MM.1S (cell line): ENCODE measurements at regions not wholly inside any gene's neighbourhood (a gene's known extent, or its start where the extent isn't known, plus 50 kb on each side); places are given as distances from the start of the nearest gene placed in this dataset.

Source experiments
- DNase-seq: peaks from one replicate; pipeline ENCODE4 v3.0.0-alpha.2; 2015
- H2AFZ ChIP-seq: fragments of 300-600 bp; sonication (generic); 2 replicates; pipeline ENCODE4 v1.6.0; 2016; ENCODE audit warnings: antibody characterized with exemption, low read length
- H3F3A ChIP-seq: fragments of 300-600 bp; sonication (generic); 2 replicates; pipeline ENCODE4 v1.6.1; 2016; ENCODE audit warnings: mild to moderate bottlenecking, antibody characterized with exemption, low read length, moderate library complexity, mixed read lengths; ENCODE audit not compliant: insufficient read depth
- H3K27ac ChIP-seq: fragments of 300-600 bp; sonication (generic); 2 replicates; pipeline ENCODE4 v1.5.1; 2016; ENCODE audit warnings: mild to moderate bottlenecking, low read length
- H3K27me3 ChIP-seq: fragments of 300-600 bp; sonication (generic); replicated peaks from 2 replicates; pipeline ENCODE4 v1.6.0; 2016; ENCODE audit warnings: low read length; ENCODE audit not compliant: insufficient read depth
- H3K36me3 ChIP-seq: fragments of 300-600 bp; sonication (generic); replicated peaks from 2 replicates; pipeline ENCODE4 v1.6.1; 2016; ENCODE audit warnings: mild to moderate bottlenecking, low read length, mixed read lengths; ENCODE audit not compliant: insufficient read depth
- H3K4me1 ChIP-seq: fragments of 300-600 bp; sonication (generic); 2 replicates; pipeline ENCODE4 v1.6.1; 2016; ENCODE audit warnings: low read length, mixed read lengths
- H3K4me2 ChIP-seq: fragments of 300-600 bp; sonication (generic); 2 replicates; pipeline ENCODE4 v1.6.0; 2016; ENCODE audit warnings: low read depth, low read length
- H3K4me3 ChIP-seq: fragments of 300-600 bp; sonication (generic); 2 replicates; pipeline ENCODE4 v1.5.1; 2016; ENCODE audit warnings: low read length, mixed read lengths
- H3K79me2 ChIP-seq: fragments of 300-600 bp; sonication (generic); 2 replicates; pipeline ENCODE4 v1.6.1; 2016; ENCODE audit warnings: mixed run types, low read length, mixed read lengths
- H3K9ac ChIP-seq: fragments of 300-600 bp; sonication (generic); 2 replicates; pipeline ENCODE4 v1.6.1; 2016; ENCODE audit warnings: low read length, mixed read lengths
- H3K9me2 ChIP-seq: fragments of 300-600 bp; sonication (generic); replicated peaks from 2 replicates; pipeline ENCODE4 v1.6.1; 2016; ENCODE audit warnings: mild to moderate bottlenecking, low read length, mixed read lengths; ENCODE audit not compliant: insufficient read depth
- H3K9me3 ChIP-seq: fragments of 300-600 bp; sonication (generic); replicated peaks from 2 replicates; pipeline ENCODE4 v1.6.1; 2016; ENCODE audit warnings: mild to moderate bottlenecking, low read length, mixed read lengths; ENCODE audit not compliant: insufficient read depth
- H4K20me1 ChIP-seq: fragments of 300-600 bp; sonication (generic); 2 replicates; pipeline ENCODE4 v1.6.1; 2016; ENCODE audit warnings: mild to moderate bottlenecking, low read length, moderate library complexity, mixed read lengths; ENCODE audit not compliant: insufficient read depth
- EZH2 ChIP-seq: fragments of 300-600 bp; sonication (generic); optimal IDR thresholded peaks from 2 replicates; pipeline ENCODE3; 2017; ENCODE audit warnings: low read depth, mild to moderate bottlenecking, antibody characterized with exemption, low read length, mixed read lengths
- EZH2phosphoT487 ChIP-seq: fragments of 300-600 bp; sonication (generic); IDR thresholded peaks from 2 replicates; pipeline ENCODE4 v1.6.1; 2018; ENCODE audit warnings: antibody characterized with exemption, low read length
- TF ChIP-seq, protein P1 (sequence below): fragments of 300-600 bp; sonication (generic); IDR thresholded peaks from 2 replicates; pipeline ENCODE4 v1.5.1; 2016; ENCODE audit warnings: antibody characterized with exemption, low read length, mixed read lengths

DNA sequence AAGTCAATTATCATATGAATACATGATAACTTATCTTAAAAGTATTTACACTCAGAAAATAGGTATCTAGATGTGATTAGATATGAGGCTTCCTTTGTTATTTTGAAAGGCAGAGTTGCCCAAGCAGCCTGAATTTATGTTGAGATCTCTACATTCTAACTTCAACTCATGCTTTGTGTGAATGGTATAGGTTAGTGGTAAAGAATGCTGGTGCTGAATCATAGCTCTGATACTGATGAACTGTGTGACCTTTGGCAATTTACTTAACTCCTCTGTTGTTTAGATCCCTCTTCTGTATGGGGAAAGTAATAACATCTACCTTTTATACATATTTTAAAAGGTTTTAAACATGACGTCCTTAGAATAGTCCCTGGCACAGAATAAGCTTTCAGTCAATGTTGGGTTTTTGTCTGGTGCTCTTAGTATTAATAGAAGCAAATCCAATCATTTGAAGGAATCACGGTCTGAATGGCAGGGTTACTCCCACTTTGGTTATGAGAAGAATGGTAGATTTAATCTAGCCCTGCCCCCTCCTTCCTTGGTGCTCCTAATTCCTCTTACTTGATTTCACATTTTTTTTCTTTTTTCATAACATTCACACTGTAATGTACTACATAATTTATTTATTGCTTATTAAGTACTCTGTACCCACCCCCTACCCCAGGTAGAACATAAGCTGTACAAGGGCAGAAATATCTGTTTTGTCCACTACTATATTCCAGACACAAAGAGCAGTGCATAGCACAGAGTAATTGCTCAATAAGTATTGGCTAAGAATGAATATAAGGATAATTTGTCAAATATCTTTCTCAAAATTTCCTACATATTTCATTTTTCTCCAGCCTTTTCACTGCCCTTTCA is 203.3 kb upstream of the KRR1 start:
- Histone ChIP-seq H3K9me2 (no peaks in the 10 kb centered on the region), H3K4me2 (no peak overlapping the region), H3F3A (no peaks in the 10 kb centered on the region), H3K9ac (no peak overlapping the region), H3K4me1 (no peaks in the 10 kb centered on the region), H3K36me3 (no peaks in the 10 kb centered on the region), H4K20me1 (no peaks in the 10 kb centered on the region), H3K4me3 (no peak overlapping the region), H3K27ac (no peak overlapping the region), H3K27me3 (no peaks in the 10 kb centered on the region), H3K9me3 (no peaks in the 10 kb centered on the region), H3K79me2 (no peaks in the 10 kb centered on the region), H2AFZ (no peak overlapping the region)
- no peak for DNase-seq
- no peak for TF ChIP-seq EZH2phosphoT487
- TF ChIP-seq, protein P1, sequence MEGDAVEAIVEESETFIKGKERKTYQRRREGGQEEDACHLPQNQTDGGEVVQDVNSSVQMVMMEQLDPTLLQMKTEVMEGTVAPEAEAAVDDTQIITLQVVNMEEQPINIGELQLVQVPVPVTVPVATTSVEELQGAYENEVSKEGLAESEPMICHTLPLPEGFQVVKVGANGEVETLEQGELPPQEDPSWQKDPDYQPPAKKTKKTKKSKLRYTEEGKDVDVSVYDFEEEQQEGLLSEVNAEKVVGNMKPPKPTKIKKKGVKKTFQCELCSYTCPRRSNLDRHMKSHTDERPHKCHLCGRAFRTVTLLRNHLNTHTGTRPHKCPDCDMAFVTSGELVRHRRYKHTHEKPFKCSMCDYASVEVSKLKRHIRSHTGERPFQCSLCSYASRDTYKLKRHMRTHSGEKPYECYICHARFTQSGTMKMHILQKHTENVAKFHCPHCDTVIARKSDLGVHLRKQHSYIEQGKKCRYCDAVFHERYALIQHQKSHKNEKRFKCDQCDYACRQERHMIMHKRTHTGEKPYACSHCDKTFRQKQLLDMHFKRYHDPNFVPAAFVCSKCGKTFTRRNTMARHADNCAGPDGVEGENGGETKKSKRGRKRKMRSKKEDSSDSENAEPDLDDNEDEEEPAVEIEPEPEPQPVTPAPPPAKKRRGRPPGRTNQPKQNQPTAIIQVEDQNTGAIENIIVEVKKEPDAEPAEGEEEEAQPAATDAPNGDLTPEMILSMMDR: no peak
- no peak for TF ChIP-seq EZH2

DNA sequence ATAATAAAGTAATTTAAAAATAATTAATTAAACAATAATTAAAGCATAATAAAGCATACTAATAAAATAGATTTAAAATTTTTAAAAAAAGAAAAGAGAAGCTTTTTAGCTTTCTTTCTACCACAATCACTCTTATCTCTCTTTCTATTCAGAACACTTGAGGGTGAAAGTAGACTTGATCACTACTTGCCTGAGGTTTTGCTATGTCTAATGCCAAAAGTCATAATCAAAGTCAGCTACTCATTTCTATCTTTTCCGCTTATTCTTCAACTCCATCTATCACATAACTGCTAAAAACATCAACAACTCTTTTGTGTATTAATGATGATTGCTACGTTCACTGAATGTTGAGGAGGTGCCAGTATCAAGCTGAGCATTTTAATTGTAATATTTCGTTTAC is 202.0 kb upstream of the KRR1 start:
- Histone ChIP-seq H3K9me2 (no peaks in the 10 kb centered on the region), H3F3A (no peaks in the 10 kb centered on the region), H3K27ac (no peak overlapping the region), H3K36me3 (no peaks in the 10 kb centered on the region), H3K9me3 (no peaks in the 10 kb centered on the region), H3K9ac (no peak overlapping the region), H3K27me3 (no peaks in the 10 kb centered on the region), H4K20me1 (no peaks in the 10 kb centered on the region), H2AFZ (no peak overlapping the region), H3K4me2 (no peak overlapping the region), H3K4me1 (no peaks in the 10 kb centered on the region), H3K4me3 (no peak overlapping the region), H3K79me2 (no peaks in the 10 kb centered on the region)
- no peak for DNase-seq
- TF ChIP-seq, protein P1: no peak
- TF ChIP-seq EZH2 (no peak), EZH2phosphoT487 (no peak)

DNA sequence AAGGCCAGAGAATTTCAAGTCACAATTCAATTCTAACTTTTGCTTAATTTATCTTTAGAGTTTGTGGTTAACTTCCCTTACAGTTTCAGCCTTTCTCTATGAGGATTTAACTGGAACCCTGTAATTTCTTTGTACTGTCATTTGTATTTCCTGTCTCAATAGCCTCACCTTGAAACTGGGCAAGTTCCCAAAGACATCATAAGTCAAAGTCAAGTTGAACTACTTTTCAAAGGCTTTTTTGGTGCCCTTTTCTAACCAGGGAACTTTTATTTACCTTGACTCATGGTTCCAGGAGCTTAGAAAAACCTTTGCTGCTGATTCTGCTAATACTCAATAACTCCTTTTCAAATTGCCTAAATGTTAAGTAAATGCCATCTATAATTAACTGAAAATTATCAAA is 200.8 kb upstream of the KRR1 start:
- Histone ChIP-seq H3K9me3 (no peaks in the 10 kb centered on the region), H3K27ac (no peak overlapping the region), H3K36me3 (no peaks in the 10 kb centered on the region), H4K20me1 (no peaks in the 10 kb centered on the region), H3K4me1 (no peaks in the 10 kb centered on the region), H3F3A (no peaks in the 10 kb centered on the region), H3K79me2 (no peaks in the 10 kb centered on the region), H3K9me2 (no peaks in the 10 kb centered on the region), H2AFZ (no peak overlapping the region), H3K4me3 (no peak overlapping the region), H3K27me3 (no peaks in the 10 kb centered on the region), H3K4me2 (no peak overlapping the region), H3K9ac (no peak overlapping the region)
- DNase-seq: no peak
- TF ChIP-seq EZH2 (no peak), EZH2phosphoT487 (no peak)
- TF ChIP-seq, protein P1: no peak
